HCT116 (cell line): ENCODE measurements at regions not wholly inside any gene's neighbourhood (a gene's known extent, or its start where the extent isn't known, plus 50 kb on each side); places are given as distances from the start of the nearest gene placed in this dataset.

ENCODE experiments used
- ATAC-seq: fragments of 200-7000 bp; cut with Tn5 transposase; 2 replicates; pipeline ENCODE4 v1.9.1; 2020; ENCODE audit warnings: mild to moderate bottlenecking, moderate library complexity
- BruUV-seq: library from RNA; stranded (reverse); fragments of 400-500 nt; replicated peaks from 2 replicates; lab custom pipeline; 2021; lab: Mats Ljungman, UMichigan
- CTCF ChIA-PET: fragments of 300-600 bp; sonication (Branson Sonifier 250); formaldehyde crosslinking; loops from one replicate; lab custom pipeline; 2021; ENCODE audit warnings: antibody characterized with exemption; lab: Charles Lee
- POLR2A ChIA-PET: fragments of 300-600, 350-600 bp; sonication (Branson Sonifier 250); formaldehyde crosslinking; loops from one replicate; lab custom pipeline; 2021; ENCODE audit warnings: antibody characterized with exemption; lab: Charles Lee
- RAD21 ChIA-PET, 2 experiments: fragments of 300-600 bp; sonication (Branson Sonifier 250); formaldehyde crosslinking; loops; one replicate each; lab custom pipeline; 2023; ENCODE audit warnings: low total read pairs in 2 of 2; ENCODE audit not compliant: uncharacterized antibody in 2 of 2, unreplicated experiment in 2 of 2, low non-redundant PET in 1 of 2; lab: Charles Lee
- DNase-seq: peaks from one replicate; pipeline ENCODE4 v3.0.0-alpha.2; 2010; ENCODE audit warnings: low read depth, low spot score
- H2AFZ ChIP-seq: fragments of 200-600 bp; shearing (Covaris generic), sonication (generic); 2 replicates; pipeline ENCODE4 v1.6.1; 2017; ENCODE audit warnings: low read depth, mixed run types, mixed read lengths, antibody characterized with exemption, low read length; ENCODE audit not compliant: poor library complexity, severe bottlenecking
- H3K27ac ChIP-seq: 2 replicates; pipeline ENCODE4 v1.5.1; 2012; ENCODE audit warnings: low read depth, low read length
- H3K27me3 ChIP-seq: fragments of 200-600 bp; sonication (generic); 2 replicates; pipeline ENCODE4 v1.6.1; 2016; ENCODE audit warnings: mixed run types, low read length, mixed read lengths; ENCODE audit not compliant: insufficient read depth
- H3K36me3 ChIP-seq, 2 experiments: fragments of 200-500 bp in 1 of 2; fragments of 200-600 bp in 1 of 2; sonication (Bioruptor generic) in 1 of 2; sonication (generic) in 1 of 2; 2 replicates each; pipeline versions ENCODE4 v1.5.1 to v1.6.1; 2014 to 2016; ENCODE audit warnings: low read length in 2 of 2, inconsistent platforms in 1 of 2, mixed read lengths in 1 of 2, mixed run types in 1 of 2; ENCODE audit not compliant: insufficient read depth in 2 of 2, control insufficient read depth in 1 of 2
- H3K4me1 ChIP-seq, 2 experiments: fragments of 200-600 bp in 1 of 2; sonication (generic) in 1 of 2; 2 replicates each; pipeline versions ENCODE4 v1.5.1 to v1.6.1; 2012 to 2017; ENCODE audit warnings: low read length in 2 of 2, inconsistent platforms in 1 of 2, mild to moderate bottlenecking in 1 of 2, mixed read lengths in 1 of 2, mixed run types in 1 of 2, moderate library complexity in 1 of 2; ENCODE audit not compliant: insufficient read depth in 2 of 2, control insufficient read depth in 1 of 2
- H3K4me2 ChIP-seq: fragments of 200-600 bp; sonication (generic); 2 replicates; pipeline ENCODE4 v1.6.1; 2017; ENCODE audit warnings: mixed run types, low read length, mixed read lengths
- H3K4me3 ChIP-seq, 2 experiments: fragments of 200-600 bp in 1 of 2; sonication (generic) in 1 of 2; replicated peaks in 1 of 2; 2 replicates each; pipeline ENCODE4 v1.5.1; 2011 to 2016; ENCODE audit warnings: low read length in 2 of 2, control low read depth in 1 of 2, low read depth in 1 of 2, mild to moderate bottlenecking in 1 of 2, mixed read lengths in 1 of 2, mixed run types in 1 of 2
- H3K79me2 ChIP-seq: fragments of 200-600 bp; sonication (generic); 2 replicates; pipeline ENCODE4 v1.6.1; 2017; ENCODE audit warnings: mild to moderate bottlenecking, mixed run types, low read length, moderate library complexity, mixed read lengths; ENCODE audit not compliant: insufficient read depth
- H3K9ac ChIP-seq: fragments of 200-600 bp; sonication (generic); 2 replicates; pipeline ENCODE4 v1.6.1; 2016; ENCODE audit warnings: low read length, mixed read lengths
- H3K9me2 ChIP-seq: fragments of 200-600 bp; sonication (generic), shearing (Covaris generic); 2 replicates; pipeline ENCODE4 v1.6.1; 2017; ENCODE audit warnings: mixed run types, mild to moderate bottlenecking, moderate library complexity; ENCODE audit not compliant: insufficient read depth
- H3K9me3 ChIP-seq, 2 experiments: fragments of 200-500 bp in 1 of 2; fragments of 200-600 bp in 1 of 2; sonication (Bioruptor generic) in 1 of 2; sonication (generic) in 1 of 2; 2 replicates each; pipeline ENCODE4 v1.6.1; 2014 to 2017; ENCODE audit warnings: low read length in 2 of 2, mixed read lengths in 2 of 2, inconsistent platforms in 1 of 2, low read depth in 1 of 2, mild to moderate bottlenecking in 1 of 2, mixed run types in 1 of 2, moderate library complexity in 1 of 2; ENCODE audit not compliant: control insufficient read depth in 1 of 2, insufficient read depth in 1 of 2
- H4K20me1 ChIP-seq: fragments of 200-600 bp; sonication (generic), shearing (Covaris generic); 2 replicates; pipeline ENCODE4 v1.6.1; 2017; ENCODE audit warnings: mixed run types, mild to moderate bottlenecking, moderate library complexity; ENCODE audit not compliant: insufficient read depth
- CBX3 ChIP-seq: IDR thresholded peaks from 2 replicates; pipeline ENCODE4 v1.6.1; 2012; ENCODE audit warnings: low read depth
- CTCF ChIP-seq, 3 experiments: fragments of 200-600 bp in 1 of 3; sonication (generic) in 1 of 3; IDR thresholded peaks in 2 of 3; conservative IDR thresholded peaks in 1 of 3; 2 replicates each; pipeline ENCODE4 v1.5.1; 2012 to 2017; ENCODE audit warnings: low read depth in 2 of 3, low read length in 2 of 3, antibody characterized with exemption in 1 of 3, borderline replicate concordance in 1 of 3, control low read depth in 1 of 3, mild to moderate bottlenecking in 1 of 3, mixed read lengths in 1 of 3, mixed run types in 1 of 3, moderate library complexity in 1 of 3; ENCODE audit not compliant: insufficient read depth in 1 of 3
- MAX ChIP-seq: IDR thresholded peaks from 2 replicates; pipeline ENCODE4 v1.6.1; 2012
- RAD21 ChIP-seq: IDR thresholded peaks from 2 replicates; pipeline ENCODE4 v1.6.1; 2012; ENCODE audit warnings: low read depth, mild to moderate bottlenecking
- SP1 ChIP-seq: IDR thresholded peaks from 2 replicates; pipeline ENCODE4 v1.6.1; 2012; ENCODE audit warnings: low read depth
- SRF ChIP-seq: IDR thresholded peaks from 2 replicates; pipeline ENCODE4 v1.6.1; 2012; ENCODE audit warnings: low read depth
- YY1 ChIP-seq: IDR thresholded peaks from 2 replicates; pipeline ENCODE4 v1.6.1; 2011; ENCODE audit warnings: low read length, low read depth, moderate library complexity, mild to moderate bottlenecking; ENCODE audit not compliant: insufficient replicate concordance; ENCODE audit errors: extremely low read depth
- ZBTB33 ChIP-seq: IDR thresholded peaks from 2 replicates; pipeline ENCODE4 v1.6.1; 2011; ENCODE audit warnings: mild to moderate bottlenecking, low read length, moderate library complexity; ENCODE audit not compliant: insufficient replicate concordance; ENCODE audit errors: extremely low read depth
- intact Hi-C: fragments of 100-400 bp; cut with micrococcal nuclease; formaldehyde crosslinking; loops from 2 replicates; pipeline ENCODE4 v1.10.0; 2022

GRCh38 chr2:45127321-45127720 is 118.1 kb upstream of the SIX2 start:
- no peaks in the 10 kb centered on the region for H3K27me3 ChIP-seq
- H3K4me3 ChIP-seq = no peak overlapping the region
- no peaks in the 10 kb centered on the region for H4K20me1 ChIP-seq
- no TSS peak for BruUV-seq
- DNase-seq = no peak
- no peaks in the 10 kb centered on the region for H3K79me2 ChIP-seq
- intact Hi-C loops = no loop called here
- no peak overlapping the region for H3K4me2 ChIP-seq
- no peak overlapping the region for H2AFZ ChIP-seq
- RAD21 ChIA-PET = no interaction called here
- no peaks in the 10 kb centered on the region for H3K9me3 ChIP-seq
- no peak for ATAC-seq
- peaks cover 0 to 7% of the 10 kb centered on the region in 2 experiments; a peak in 1 of 4 replicates for H3K4me1 ChIP-seq
- CTCF ChIA-PET = no interaction called here
- no peak overlapping the region for H3K9ac ChIP-seq
- H3K36me3 ChIP-seq = no peaks in the 10 kb centered on the region
- TF ChIP-seq CBX3 (no peak), CTCF (IDR thresholded peaks at IDR 0.05 in 2 of 3, conservative IDR thresholded peaks at IDR 0.05 in 1 of 3; ENCODE audit: borderline replicate concordance in 1 of 3, insufficient read depth in 1 of 3, low read depth in 2 of 3, low read length in 2 of 3) (no peak), SP1 (no peak), ZBTB33 (no peak)
- H3K27ac ChIP-seq = no peak overlapping the region
- H3K9me2 ChIP-seq = no peaks in the 10 kb centered on the region
- POLR2A ChIA-PET = no interaction called here

- DNase-seq (no peak), ATAC-seq (no peak)
- no TSS peak for BruUV-seq
- Histone ChIP-seq H3K27ac (no peak overlapping the region), H3K9me3 (no peaks in the 10 kb centered on the region), H3K27me3 (no peaks in the 10 kb centered on the region), H3K4me2 (no peak overlapping the region), H3K9ac (no peak overlapping the region), H3K79me2 (no peaks in the 10 kb centered on the region), H2AFZ (no peak overlapping the region), H3K36me3 (no peaks in the 10 kb centered on the region), H4K20me1 (no peaks in the 10 kb centered on the region), H3K4me3 (no peak overlapping the region), H3K9me2 (no peaks in the 10 kb centered on the region), H3K4me1 (peaks cover 0 to 7% of the 10 kb centered on the region in 2 experiments; a peak in 1 of 4 replicates)
- RAD21 ChIA-PET = no interaction called here
- intact Hi-C loops = no loop called here
- CTCF ChIA-PET = no interaction called here
- no peak for TF ChIP-seq YY1
- no peak for TF ChIP-seq ZBTB33
- no peak for TF ChIP-seq RAD21
- TF ChIP-seq MAX = no peak
- no peak for TF ChIP-seq SRF
- POLR2A ChIA-PET = no interaction called here
These were observed 116.0 kb upstream of the SIX2 start for GRCh38 chr2:45125232-45125631.
